Peyer's patch (tissue), 4 donors: ENCODE measurements at regions not wholly inside any gene's neighbourhood (a gene's known extent, or its start where the extent isn't known, plus 50 kb on each side); places are given as distances from the start of the nearest gene placed in this dataset.

Experiments
- POLR2A ChIP-seq, 2 donors: fragments of 450-650 bp; IDR thresholded peaks; one replicate each; pipeline ENCODE4 v1.5.1; 2017; ENCODE audit warnings: antibody characterized with exemption in 2 of 2, mild to moderate bottlenecking in 2 of 2, moderate library complexity in 2 of 2
- TF ChIP-seq, protein P1 (sequence below), 6 experiments: fragments of 450-650 bp in 4 of 6; fragments of 200-600 bp in 2 of 6; sonication (generic) in 1 of 6; IDR thresholded peaks; one replicate each; pipeline ENCODE4 v1.5.1; 2017 to 2019; ENCODE audit warnings: antibody characterized with exemption in 6 of 6, mild to moderate bottlenecking in 3 of 6, moderate library complexity in 1 of 6

GRCh38 chr1:201628490-201628889, 89.6 kb downstream of the NAV1 start:
- TF ChIP-seq POLR2A (IDR thresholded peaks at IDR 0.05), result no peak
- TF ChIP-seq, protein P1, sequence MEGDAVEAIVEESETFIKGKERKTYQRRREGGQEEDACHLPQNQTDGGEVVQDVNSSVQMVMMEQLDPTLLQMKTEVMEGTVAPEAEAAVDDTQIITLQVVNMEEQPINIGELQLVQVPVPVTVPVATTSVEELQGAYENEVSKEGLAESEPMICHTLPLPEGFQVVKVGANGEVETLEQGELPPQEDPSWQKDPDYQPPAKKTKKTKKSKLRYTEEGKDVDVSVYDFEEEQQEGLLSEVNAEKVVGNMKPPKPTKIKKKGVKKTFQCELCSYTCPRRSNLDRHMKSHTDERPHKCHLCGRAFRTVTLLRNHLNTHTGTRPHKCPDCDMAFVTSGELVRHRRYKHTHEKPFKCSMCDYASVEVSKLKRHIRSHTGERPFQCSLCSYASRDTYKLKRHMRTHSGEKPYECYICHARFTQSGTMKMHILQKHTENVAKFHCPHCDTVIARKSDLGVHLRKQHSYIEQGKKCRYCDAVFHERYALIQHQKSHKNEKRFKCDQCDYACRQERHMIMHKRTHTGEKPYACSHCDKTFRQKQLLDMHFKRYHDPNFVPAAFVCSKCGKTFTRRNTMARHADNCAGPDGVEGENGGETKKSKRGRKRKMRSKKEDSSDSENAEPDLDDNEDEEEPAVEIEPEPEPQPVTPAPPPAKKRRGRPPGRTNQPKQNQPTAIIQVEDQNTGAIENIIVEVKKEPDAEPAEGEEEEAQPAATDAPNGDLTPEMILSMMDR (IDR thresholded peaks at IDR 0.05), result no peak
